H9 (cell line): ENCODE measurements at regions not wholly inside any gene's neighbourhood (a gene's known extent, or its start where the extent isn't known, plus 50 kb on each side); places are given as distances from the start of the nearest gene placed in this dataset.

Source experiments
- DNase-seq: peaks from one replicate; pipeline ENCODE4 v3.0.0-alpha.2; 2017
- H2AFZ ChIP-seq: one replicate; pipeline ENCODE4 v1.6.1; 2013; ENCODE audit warnings: mild to moderate bottlenecking, low read length, control low read depth, moderate library complexity
- H2AK5ac ChIP-seq: 2 replicates; pipeline ENCODE4 v1.6.1; 2013; ENCODE audit warnings: low read length, control low read depth, mixed read lengths; ENCODE audit not compliant: insufficient read length
- H2BK120ac ChIP-seq: one replicate; pipeline ENCODE4 v1.6.1; 2013; ENCODE audit warnings: low read depth, mild to moderate bottlenecking, low read length, control low read depth, inconsistent platforms; ENCODE audit not compliant: poor library complexity, severe bottlenecking
- H2BK12ac ChIP-seq: 2 replicates; pipeline ENCODE4 v1.6.1; 2013; ENCODE audit warnings: low read length, control low read depth, mixed read lengths, low read depth; ENCODE audit not compliant: insufficient read length
- H2BK15ac ChIP-seq: 2 replicates; pipeline ENCODE4 v1.6.1; 2013; ENCODE audit warnings: low read depth, low read length, control low read depth
- H2BK20ac ChIP-seq: one replicate; pipeline ENCODE4 v1.6.1; 2013; ENCODE audit warnings: low read depth, mild to moderate bottlenecking, low read length, control low read depth, inconsistent platforms; ENCODE audit not compliant: poor library complexity, severe bottlenecking
- H2BK5ac ChIP-seq: 2 replicates; pipeline ENCODE4 v1.6.1; 2013; ENCODE audit warnings: low read length, control low read depth, mixed read lengths; ENCODE audit not compliant: insufficient read length
- H3K14ac ChIP-seq: 2 replicates; pipeline ENCODE4 v1.6.1; 2013; ENCODE audit warnings: low read length, control low read depth; ENCODE audit not compliant: insufficient read depth
- H3K18ac ChIP-seq: 2 replicates; pipeline ENCODE4 v1.6.1; 2013; ENCODE audit warnings: low read depth, mild to moderate bottlenecking, mixed read lengths, low read length, control low read depth; ENCODE audit not compliant: insufficient read length
- H3K23ac ChIP-seq: 2 replicates; pipeline ENCODE4 v1.6.1; 2013; ENCODE audit warnings: low read length, control low read depth, mixed read lengths, low read depth; ENCODE audit not compliant: insufficient read length
- H3K23me2 ChIP-seq: 2 replicates; pipeline ENCODE4 v1.6.1; 2013; ENCODE audit warnings: low read depth, mild to moderate bottlenecking, mixed read lengths, low read length, control low read depth; ENCODE audit not compliant: insufficient read length, poor library complexity, severe bottlenecking
- H3K27ac ChIP-seq: 2 replicates; pipeline ENCODE4 v1.5.1; 2013; ENCODE audit warnings: low read length, control low read depth, mixed read lengths, low read depth; ENCODE audit not compliant: insufficient read length
- H3K27me3 ChIP-seq: 2 replicates; pipeline ENCODE4 v1.6.1; 2013; ENCODE audit warnings: low read length, control low read depth, inconsistent platforms; ENCODE audit not compliant: insufficient read depth
- H3K4ac ChIP-seq: 2 replicates; pipeline ENCODE4 v1.6.1; 2013; ENCODE audit warnings: low read depth, mild to moderate bottlenecking, control low read depth, inconsistent platforms, low read length, moderate library complexity
- H3K4me1 ChIP-seq: 2 replicates; pipeline ENCODE4 v1.6.1; 2013; ENCODE audit warnings: low read length, control low read depth, inconsistent platforms; ENCODE audit not compliant: insufficient read depth
- H3K4me2 ChIP-seq: 2 replicates; pipeline ENCODE4 v1.6.1; 2013; ENCODE audit warnings: low read length, control low read depth, mixed read lengths; ENCODE audit not compliant: insufficient read length, insufficient read depth
- H3K56ac ChIP-seq: 2 replicates; pipeline ENCODE4 v1.6.1; 2013; ENCODE audit warnings: low read depth, mild to moderate bottlenecking, mixed read lengths, low read length, control low read depth; ENCODE audit not compliant: insufficient read length
- H3K79me1 ChIP-seq: 2 replicates; pipeline ENCODE4 v1.6.1; 2013; ENCODE audit warnings: low read depth, mild to moderate bottlenecking, moderate library complexity, low read length, control low read depth, inconsistent platforms; ENCODE audit not compliant: insufficient read depth, poor library complexity, severe bottlenecking
- H3K79me2 ChIP-seq: 2 replicates; pipeline ENCODE4 v1.6.1; 2013; ENCODE audit warnings: low read length, control low read depth, inconsistent platforms; ENCODE audit not compliant: insufficient read depth
- H3K9ac ChIP-seq: 2 replicates; pipeline ENCODE4 v1.6.1; 2013; ENCODE audit warnings: low read length, control low read depth, mixed read lengths; ENCODE audit not compliant: insufficient read length; ENCODE audit errors: extremely low read depth
- H3K9me3 ChIP-seq: one replicate; pipeline ENCODE4 v1.6.1; 2013; ENCODE audit warnings: low read depth, low read length, inconsistent platforms; ENCODE audit not compliant: control insufficient read depth
- H3T11ph ChIP-seq: one replicate; pipeline ENCODE4 v1.6.1; 2013; ENCODE audit warnings: mild to moderate bottlenecking, low read length, control low read depth, inconsistent platforms
- H4K20me1 ChIP-seq: one replicate; pipeline ENCODE4 v1.6.1; 2013; ENCODE audit not compliant: control insufficient read depth, insufficient read length, insufficient read depth
- H4K5ac ChIP-seq: 2 replicates; pipeline ENCODE4 v1.6.1; 2013; ENCODE audit warnings: low read depth, mild to moderate bottlenecking, mixed read lengths, low read length, control low read depth; ENCODE audit not compliant: insufficient read length
- H4K8ac ChIP-seq: replicated peaks from 2 replicates; pipeline ENCODE4 v1.6.1; 2013; ENCODE audit warnings: low read length, control low read depth, mixed read lengths, low read depth; ENCODE audit not compliant: insufficient read length
- H4K91ac ChIP-seq: 2 replicates; pipeline ENCODE4 v1.6.1; 2013; ENCODE audit warnings: low read depth, mild to moderate bottlenecking, moderate library complexity, mixed read lengths, low read length, control low read depth; ENCODE audit not compliant: insufficient read length
- H3K27ac Mint-ChIP-seq, 3 experiments: 2 replicates in 2 of 3; 3 replicates in 1 of 3; pipeline ENCODE4 v1.8.0; 2020 to 2021; ENCODE audit warnings: mixed read lengths in 3 of 3, mild to moderate bottlenecking in 1 of 3, moderate library complexity in 1 of 3
- H3K27me3 Mint-ChIP-seq: 2 replicates; pipeline ENCODE4 v1.8.0; 2021; ENCODE audit warnings: low read depth, mild to moderate bottlenecking, moderate library complexity, mixed read lengths
- H3K36me3 Mint-ChIP-seq, 3 experiments: 2 replicates in 2 of 3; 3 replicates in 1 of 3; pipeline ENCODE4 v1.8.0; 2020 to 2021; ENCODE audit warnings: low read depth in 3 of 3, mixed read lengths in 3 of 3; ENCODE audit not compliant: insufficient read depth in 1 of 3
- H3K4me1 Mint-ChIP-seq, 2 experiments: 2 replicates each; pipeline ENCODE4 v1.8.0; 2020; ENCODE audit warnings: mixed read lengths in 2 of 2
- H3K4me3 Mint-ChIP-seq, 2 experiments: 2 replicates in 1 of 2; 3 replicates in 1 of 2; pipeline ENCODE4 v1.8.0; 2020 to 2021; ENCODE audit warnings: mild to moderate bottlenecking in 2 of 2, mixed read lengths in 2 of 2, moderate library complexity in 1 of 2
- H3K9me3 Mint-ChIP-seq, 2 experiments: 2 replicates in 1 of 2; 3 replicates in 1 of 2; pipeline ENCODE4 v1.8.0; 2020; ENCODE audit warnings: mild to moderate bottlenecking in 2 of 2, mixed read lengths in 2 of 2, moderate library complexity in 1 of 2
- CTCF ChIP-seq: fragments of 200-600 bp; sonication (generic); conservative IDR thresholded peaks from 3 replicates; pipeline ENCODE4 v1.8.0; 2021; ENCODE audit warnings: antibody characterized with exemption, mild to moderate bottlenecking
- WGBS: extraction: QIAGEN DNeasy Blood & Tissue Kit; methylation state at CpG from one replicate; pipeline ENCODE4 v1.1.7; 2013; ENCODE audit warnings: missing lambda C conversion rate, low lambda C conversion rate, mixed read lengths; ENCODE audit not compliant: insufficient read length; ENCODE audit errors: extremely low coverage; 5-methylcytosine and 5-hydroxymethylcytosine counted together

GRCh38 chrX:131853440-131853839, 169.7 kb upstream of the STK26 start:
- no peak overlapping the region for H2BK12ac ChIP-seq
- H3K4me3 Mint-ChIP-seq = no peak overlapping the region
- H3K9me3 Mint-ChIP-seq = no peaks in the 10 kb centered on the region
- H3K56ac ChIP-seq = no peak overlapping the region
- H2AK5ac ChIP-seq = no peak overlapping the region
- no peaks in the 10 kb centered on the region for H3K36me3 Mint-ChIP-seq
- H3K27me3 Mint-ChIP-seq = no peaks in the 10 kb centered on the region
- H3K23ac ChIP-seq = no peak overlapping the region
- H3K27ac ChIP-seq = no peak overlapping the region
- H3K79me1 ChIP-seq = no peaks in the 10 kb centered on the region
- H3K4ac ChIP-seq = no peak overlapping the region
- H3K27me3 ChIP-seq = no peaks in the 10 kb centered on the region
- no peak overlapping the region for H3T11ph ChIP-seq
- no peak overlapping the region for H4K5ac ChIP-seq
- no peak overlapping the region for H3K9ac ChIP-seq
- H3K27ac Mint-ChIP-seq = no peak overlapping the region
- H2BK20ac ChIP-seq = no peak overlapping the region
- no peaks in the 10 kb centered on the region for H4K20me1 ChIP-seq
- peaks cover 0 to 3% of the 10 kb centered on the region in 2 experiments; a peak in 1 of 4 replicates for H3K4me1 Mint-ChIP-seq
- no peak overlapping the region for H3K18ac ChIP-seq
- no peak overlapping the region for H2BK15ac ChIP-seq
- no CpG with 5 or more reads among the region's 4 CpGs for WGBS
- H3K14ac ChIP-seq = no peak overlapping the region
- H3K9me3 ChIP-seq = no peaks in the 10 kb centered on the region
- no peaks in the 10 kb centered on the region for H3K79me2 ChIP-seq
- no peak overlapping the region for H2BK5ac ChIP-seq
- DNase-seq = no peak
- no peak overlapping the region for H3K4me2 ChIP-seq
- no peak overlapping the region for H4K8ac ChIP-seq
- H3K23me2 ChIP-seq = no peaks in the 10 kb centered on the region
- no peak overlapping the region for H2AFZ ChIP-seq
- no peak overlapping the region for H4K91ac ChIP-seq
- no peak for TF ChIP-seq CTCF
- no peaks in the 10 kb centered on the region for H3K4me1 ChIP-seq
- H2BK120ac ChIP-seq = no peak overlapping the region
